Keratinocyte (primary cell): ENCODE measurements at regions not wholly inside any gene's neighbourhood (a gene's known extent, or its start where the extent isn't known, plus 50 kb on each side); places are given as distances from the start of the nearest gene placed in this dataset.

Experiments used
- DNase-seq: peaks from one replicate; pipeline ENCODE4 v3.0.0-alpha.2; 2011; ENCODE audit warnings: low read depth, missing footprints, low spot score
- FAIRE-seq: peaks from 2 replicates; lab custom pipeline; 2011; peaks lifted over from hg19 to GRCh38; lab: Jason Lieb, UNC
- H2AFZ ChIP-seq: 2 replicates; pipeline ENCODE4 v1.6.0; 2012; ENCODE audit warnings: low read length, control low read depth, inconsistent platforms; ENCODE audit not compliant: control insufficient read depth
- H3K27ac ChIP-seq: 2 replicates; pipeline ENCODE4 v1.5.1; 2011; ENCODE audit warnings: low read length; ENCODE audit not compliant: control insufficient read depth, insufficient read depth
- H3K27me3 ChIP-seq: 3 replicates; pipeline ENCODE4 v1.6.0; 2011; ENCODE audit warnings: low read length; ENCODE audit not compliant: control insufficient read depth, insufficient read depth; ENCODE audit errors: extremely low read depth
- H3K36me3 ChIP-seq, 2 experiments: 2 replicates in 1 of 2; 3 replicates in 1 of 2; pipeline ENCODE4 v1.5.1; 2011; ENCODE audit warnings: low read length in 2 of 2, mild to moderate bottlenecking in 1 of 2; ENCODE audit not compliant: control insufficient read depth in 2 of 2, insufficient read depth in 2 of 2; ENCODE audit errors: extremely low read depth in 1 of 2
- H3K4me1 ChIP-seq: 3 replicates; pipeline ENCODE4 v1.5.1; 2011; ENCODE audit warnings: low read length; ENCODE audit not compliant: control insufficient read depth, insufficient read depth; ENCODE audit errors: extremely low read depth
- H3K4me2 ChIP-seq: 3 replicates; pipeline ENCODE4 v1.6.0; 2011; ENCODE audit warnings: low read depth, low read length; ENCODE audit not compliant: control insufficient read depth, insufficient read depth; ENCODE audit errors: extremely low read depth
- H3K4me3 ChIP-seq, 3 experiments: fragments of 200-600 bp in 1 of 3; sonication (generic) in 1 of 3; 2 replicates in 2 of 3; 3 replicates in 1 of 3; pipeline ENCODE4 v1.5.1; 2011 to 2016; ENCODE audit warnings: low read length in 3 of 3, mild to moderate bottlenecking in 3 of 3, control low read depth in 2 of 3, inconsistent platforms in 1 of 3, low read depth in 1 of 3, mixed read lengths in 1 of 3, mixed run types in 1 of 3, moderate library complexity in 1 of 3; ENCODE audit not compliant: control insufficient read depth in 2 of 3, insufficient read depth in 2 of 3; ENCODE audit errors: extremely low read depth in 1 of 3
- H3K79me2 ChIP-seq: 2 replicates; pipeline ENCODE4 v1.6.0; 2012; ENCODE audit warnings: low read length; ENCODE audit not compliant: control insufficient read depth, insufficient read depth
- H3K9ac ChIP-seq: 3 replicates; pipeline ENCODE4 v1.6.0; 2011; ENCODE audit warnings: low read length; ENCODE audit not compliant: control insufficient read depth, insufficient read depth; ENCODE audit errors: extremely low read depth
- H3K9me1 ChIP-seq: 3 replicates; pipeline ENCODE4 v1.6.0; 2011; ENCODE audit warnings: low read length; ENCODE audit not compliant: control insufficient read depth, insufficient read depth; ENCODE audit errors: extremely low read depth
- H3K9me3 ChIP-seq: 2 replicates; pipeline ENCODE4 v1.5.1; 2012; ENCODE audit warnings: low read depth, low read length; ENCODE audit not compliant: control insufficient read depth
- H4K20me1 ChIP-seq: 3 replicates; pipeline ENCODE4 v1.6.0; 2011; ENCODE audit warnings: low read length; ENCODE audit not compliant: control insufficient read depth, insufficient read depth; ENCODE audit errors: extremely low read depth
- EZH2 ChIP-seq: IDR thresholded peaks from one replicate; pipeline ENCODE4 v1.6.1; 2012; ENCODE audit warnings: inconsistent platforms, mild to moderate bottlenecking, low read length, moderate library complexity
- dilution Hi-C: fragments of 300-500 bp; cut with MboI; formaldehyde crosslinking; loops from one replicate; pipeline ENCODE4 v1.7.0; 2020; ENCODE audit warnings: low sequenced_read_pairs; ENCODE audit not compliant: extremely low pct_ligation_motif_present
- TF ChIP-seq, protein P1 (sequence below), 3 experiments: IDR thresholded peaks in 1 of 3; conservative IDR thresholded peaks in 1 of 3; optimal IDR thresholded peaks in 1 of 3; 2 replicates in 2 of 3; 3 replicates in 1 of 3; pipeline versions ENCODE3 to v1.5.1; 2011; ENCODE audit warnings: low read length in 3 of 3, mild to moderate bottlenecking in 3 of 3, moderate library complexity in 2 of 3, control low read depth in 1 of 3, inconsistent platforms in 1 of 3; ENCODE audit not compliant: insufficient read depth in 2 of 3; ENCODE audit errors: extremely low read depth in 1 of 3

DNA sequence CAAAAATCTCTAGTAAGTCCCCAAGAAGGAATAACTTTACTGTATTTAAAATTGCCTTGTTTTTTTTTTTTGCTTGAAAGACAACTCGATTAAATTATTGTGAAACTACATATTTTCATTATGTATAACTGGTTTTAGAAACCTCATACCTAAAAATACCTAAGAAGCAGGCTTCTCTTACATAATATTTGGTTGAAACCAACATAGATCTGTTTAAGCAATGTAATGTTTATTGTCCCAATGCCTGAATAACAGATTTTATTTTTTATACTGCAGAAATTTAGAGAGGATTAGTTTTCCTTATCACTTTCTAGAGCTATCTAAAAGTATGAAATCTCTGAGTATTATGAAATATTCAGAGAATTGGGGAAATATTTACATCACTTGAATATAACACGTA, 78.5 kb upstream of the CHRM3 start:
- FAIRE-seq (no peak), DNase-seq (no peak)
- TF ChIP-seq, protein P1, sequence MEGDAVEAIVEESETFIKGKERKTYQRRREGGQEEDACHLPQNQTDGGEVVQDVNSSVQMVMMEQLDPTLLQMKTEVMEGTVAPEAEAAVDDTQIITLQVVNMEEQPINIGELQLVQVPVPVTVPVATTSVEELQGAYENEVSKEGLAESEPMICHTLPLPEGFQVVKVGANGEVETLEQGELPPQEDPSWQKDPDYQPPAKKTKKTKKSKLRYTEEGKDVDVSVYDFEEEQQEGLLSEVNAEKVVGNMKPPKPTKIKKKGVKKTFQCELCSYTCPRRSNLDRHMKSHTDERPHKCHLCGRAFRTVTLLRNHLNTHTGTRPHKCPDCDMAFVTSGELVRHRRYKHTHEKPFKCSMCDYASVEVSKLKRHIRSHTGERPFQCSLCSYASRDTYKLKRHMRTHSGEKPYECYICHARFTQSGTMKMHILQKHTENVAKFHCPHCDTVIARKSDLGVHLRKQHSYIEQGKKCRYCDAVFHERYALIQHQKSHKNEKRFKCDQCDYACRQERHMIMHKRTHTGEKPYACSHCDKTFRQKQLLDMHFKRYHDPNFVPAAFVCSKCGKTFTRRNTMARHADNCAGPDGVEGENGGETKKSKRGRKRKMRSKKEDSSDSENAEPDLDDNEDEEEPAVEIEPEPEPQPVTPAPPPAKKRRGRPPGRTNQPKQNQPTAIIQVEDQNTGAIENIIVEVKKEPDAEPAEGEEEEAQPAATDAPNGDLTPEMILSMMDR (optimal IDR thresholded peaks at IDR 0.05 in 1 of 3, IDR thresholded peaks at IDR 0.05 in 1 of 3, conservative IDR thresholded peaks at IDR 0.05 in 1 of 3; ENCODE audit: extremely low read depth in 1 of 3, insufficient read depth in 2 of 3, low read length in 3 of 3), result no peak
- no peak for TF ChIP-seq EZH2
- no peak overlapping the region for H3K4me3 ChIP-seq
- H2AFZ ChIP-seq, result no peak overlapping the region
- H3K9me3 ChIP-seq, result no peaks in the 10 kb centered on the region
- H3K9ac ChIP-seq, result no peak overlapping the region
- no peaks in the 10 kb centered on the region for H3K36me3 ChIP-seq
- no peak overlapping the region for H3K4me2 ChIP-seq
- no peaks in the 10 kb centered on the region for H3K9me1 ChIP-seq
- H3K4me1 ChIP-seq, result no peaks in the 10 kb centered on the region
- H4K20me1 ChIP-seq, result no peaks in the 10 kb centered on the region
- no peak overlapping the region for H3K27ac ChIP-seq
- dilution Hi-C loops, result no loop called here
- H3K79me2 ChIP-seq, result no peaks in the 10 kb centered on the region
- no peaks in the 10 kb centered on the region for H3K27me3 ChIP-seq

DNA sequence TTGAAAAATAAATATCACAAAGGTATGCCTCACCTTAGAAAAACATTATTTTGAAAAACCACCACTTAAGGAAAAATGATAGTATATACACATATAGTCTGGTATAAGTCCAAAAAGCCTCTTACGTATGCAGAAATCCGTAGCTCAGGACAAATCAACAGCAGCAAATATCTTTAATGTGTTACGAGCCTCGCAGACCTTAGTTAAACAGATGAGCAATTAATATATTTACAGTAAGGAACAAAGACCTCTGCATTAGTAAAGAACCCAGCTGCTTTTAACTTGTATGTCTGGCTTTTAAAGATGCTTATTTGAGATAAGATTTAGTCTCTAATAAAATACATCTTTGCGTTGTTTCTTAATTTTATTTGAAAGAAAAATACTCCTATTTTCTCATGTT, 79.9 kb upstream of the CHRM3 start:
- H3K4me3 ChIP-seq, result no peak overlapping the region
- H4K20me1 ChIP-seq, result no peaks in the 10 kb centered on the region
- no peaks in the 10 kb centered on the region for H3K27me3 ChIP-seq
- H3K9me3 ChIP-seq, result no peaks in the 10 kb centered on the region
- no peaks in the 10 kb centered on the region for H3K36me3 ChIP-seq
- H3K4me2 ChIP-seq, result no peak overlapping the region
- DNase-seq (no peak), FAIRE-seq (no peak)
- no peaks in the 10 kb centered on the region for H3K79me2 ChIP-seq
- H3K27ac ChIP-seq, result no peak overlapping the region
- no peaks in the 10 kb centered on the region for H3K9me1 ChIP-seq
- TF ChIP-seq, protein P1 (optimal IDR thresholded peaks at IDR 0.05 in 1 of 3, IDR thresholded peaks at IDR 0.05 in 1 of 3, conservative IDR thresholded peaks at IDR 0.05 in 1 of 3; ENCODE audit: extremely low read depth in 1 of 3, insufficient read depth in 2 of 3, low read length in 3 of 3), result no peak
- TF ChIP-seq EZH2, result no peak
- no peak overlapping the region for H3K9ac ChIP-seq
- no peak overlapping the region for H2AFZ ChIP-seq
- dilution Hi-C loops, result no loop called here
- H3K4me1 ChIP-seq, result no peaks in the 10 kb centered on the region
